ENCODE measurements at regions not wholly inside any gene's neighbourhood (a gene's known extent, or its start where the extent isn't known, plus 50 kb on each side); places are given as distances from the start of the nearest gene placed in this dataset.

- Histone ChIP-seq H3K36me3 (ENCODE audit: control insufficient read depth, insufficient read depth, low read length) (no peaks in the 10 kb centered on the region), H3K27ac (ENCODE audit: low read depth, low read length, severe bottlenecking) (no peak overlapping the region), H3K4me1 (ENCODE audit: control insufficient read depth, insufficient read depth, low read length, poor library complexity, severe bottlenecking) (peaks cover 6% of the 10 kb centered on the region), H3K9me3 (ENCODE audit: control insufficient read depth, low read length) (no peaks in the 10 kb centered on the region), H3K4me3 (ENCODE audit: extremely low read depth, insufficient read depth, low read length, poor library complexity, severe bottlenecking) (no peak overlapping the region)
- 80 to 100% methylated on average over 1 of the region's 3 CpGs for WGBS, 2 experiments (ENCODE audit: insufficient coverage in 2 of 2)
Observed at GRCh38 chr9:1222511-1222910, 172.4 kb downstream of the DMRT2 start.

- no peaks in the 10 kb centered on the region for H3K9me3 ChIP-seq (ENCODE audit: control insufficient read depth, low read length)
- H3K27ac ChIP-seq (ENCODE audit: low read depth, low read length, severe bottlenecking) = peak overlapping the region; percentile 73
- peaks cover 3% of the 10 kb centered on the region for H3K4me1 ChIP-seq (ENCODE audit: control insufficient read depth, insufficient read depth, low read length, poor library complexity, severe bottlenecking)
- no peak overlapping the region for H3K4me3 ChIP-seq (ENCODE audit: extremely low read depth, insufficient read depth, low read length, poor library complexity, severe bottlenecking)
- no peaks in the 10 kb centered on the region for H3K36me3 ChIP-seq (ENCODE audit: control insufficient read depth, insufficient read depth, low read length)
- WGBS, 2 experiments (ENCODE audit: insufficient coverage in 2 of 2) = 85 to 87% methylated on average over 9 to 10 of the region's 11 CpGs
Observed at GRCh38 chr9:1231998-1232919, 182.1 kb downstream of the DMRT2 start.

GRCh38 chr9:1233568-1233967, 183.4 kb downstream of the DMRT2 start:
- H3K36me3 ChIP-seq (ENCODE audit: control insufficient read depth, insufficient read depth, low read length) = no peaks in the 10 kb centered on the region
- no peak overlapping the region for H3K4me3 ChIP-seq (ENCODE audit: extremely low read depth, insufficient read depth, low read length, poor library complexity, severe bottlenecking)
- 100% methylated on average over 1 of the region's 2 CpGs; no CpG with 5 or more reads in 1 of the 2 experiments for WGBS, 2 experiments (ENCODE audit: insufficient coverage in 2 of 2)
- H3K9me3 ChIP-seq (ENCODE audit: control insufficient read depth, low read length) = no peaks in the 10 kb centered on the region
- H3K27ac ChIP-seq (ENCODE audit: low read depth, low read length, severe bottlenecking) = no peak overlapping the region
- H3K4me1 ChIP-seq (ENCODE audit: control insufficient read depth, insufficient read depth, low read length, poor library complexity, severe bottlenecking) = peaks cover 3% of the 10 kb centered on the region

GRCh38 chr9:1235650-1236049, 185.5 kb downstream of the DMRT2 start:
- peaks cover 3% of the 10 kb centered on the region for H3K4me1 ChIP-seq (ENCODE audit: control insufficient read depth, insufficient read depth, low read length, poor library complexity, severe bottlenecking)
- WGBS, 2 experiments (ENCODE audit: insufficient coverage in 2 of 2) = 72 to 77% methylated on average over 2 of the region's 4 CpGs
- no peak overlapping the region for H3K4me3 ChIP-seq (ENCODE audit: extremely low read depth, insufficient read depth, low read length, poor library complexity, severe bottlenecking)
- no peaks in the 10 kb centered on the region for H3K36me3 ChIP-seq (ENCODE audit: control insufficient read depth, insufficient read depth, low read length)
- H3K9me3 ChIP-seq (ENCODE audit: control insufficient read depth, low read length) = no peaks in the 10 kb centered on the region
- no peak overlapping the region for H3K27ac ChIP-seq (ENCODE audit: low read depth, low read length, severe bottlenecking)

- H3K4me3 ChIP-seq (ENCODE audit: extremely low read depth, insufficient read depth, low read length, poor library complexity, severe bottlenecking) = no peak overlapping the region
- H3K36me3 ChIP-seq (ENCODE audit: control insufficient read depth, insufficient read depth, low read length) = no peaks in the 10 kb centered on the region
- WGBS, 2 experiments (ENCODE audit: insufficient coverage in 2 of 2) = no CpG with 5 or more reads among the region's 2 CpGs
- H3K4me1 ChIP-seq (ENCODE audit: control insufficient read depth, insufficient read depth, low read length, poor library complexity, severe bottlenecking) = peaks cover 3% of the 10 kb centered on the region
- no peaks in the 10 kb centered on the region for H3K9me3 ChIP-seq (ENCODE audit: control insufficient read depth, low read length)
- no peak overlapping the region for H3K27ac ChIP-seq (ENCODE audit: low read depth, low read length, severe bottlenecking)
Observed at GRCh38 chr9:1236061-1236460, 185.9 kb downstream of the DMRT2 start.

GRCh38 chr9:1238407-1238806, 188.2 kb downstream of the DMRT2 start:
- Histone ChIP-seq H3K4me1 (ENCODE audit: control insufficient read depth, insufficient read depth, low read length, poor library complexity, severe bottlenecking) (no peaks in the 10 kb centered on the region), H3K9me3 (ENCODE audit: control insufficient read depth, low read length) (no peaks in the 10 kb centered on the region), H3K27ac (ENCODE audit: low read depth, low read length, severe bottlenecking) (no peak overlapping the region), H3K4me3 (ENCODE audit: extremely low read depth, insufficient read depth, low read length, poor library complexity, severe bottlenecking) (no peak overlapping the region), H3K36me3 (ENCODE audit: control insufficient read depth, insufficient read depth, low read length) (no peaks in the 10 kb centered on the region)
- WGBS, 2 experiments (ENCODE audit: insufficient coverage in 2 of 2) = 80 to 94% methylated on average over 3 of the region's 3 CpGs

- Histone ChIP-seq H3K27ac (ENCODE audit: low read depth, low read length, severe bottlenecking) (no peak overlapping the region), H3K9me3 (ENCODE audit: control insufficient read depth, low read length) (no peaks in the 10 kb centered on the region), H3K4me1 (ENCODE audit: control insufficient read depth, insufficient read depth, low read length, poor library complexity, severe bottlenecking) (no peaks in the 10 kb centered on the region), H3K36me3 (ENCODE audit: control insufficient read depth, insufficient read depth, low read length) (no peaks in the 10 kb centered on the region), H3K4me3 (ENCODE audit: extremely low read depth, insufficient read depth, low read length, poor library complexity, severe bottlenecking) (no peak overlapping the region)
- 84 to 100% methylated on average over 1 to 3 of the region's 3 CpGs for WGBS, 2 experiments (ENCODE audit: insufficient coverage in 2 of 2)
Observed at GRCh38 chr9:1248743-1249142, 198.6 kb downstream of the DMRT2 start.

GRCh38 chr9:1253064-1253979, 203.2 kb downstream of the DMRT2 start:
- Histone ChIP-seq H3K4me1 (ENCODE audit: control insufficient read depth, insufficient read depth, low read length, poor library complexity, severe bottlenecking) (no peaks in the 10 kb centered on the region), H3K36me3 (ENCODE audit: control insufficient read depth, insufficient read depth, low read length) (no peaks in the 10 kb centered on the region), H3K9me3 (ENCODE audit: control insufficient read depth, low read length) (no peaks in the 10 kb centered on the region), H3K27ac (ENCODE audit: low read depth, low read length, severe bottlenecking) (no peak overlapping the region), H3K4me3 (ENCODE audit: extremely low read depth, insufficient read depth, low read length, poor library complexity, severe bottlenecking) (no peak overlapping the region)
- 82 to 94% methylated on average over 8 to 9 of the region's 10 CpGs for WGBS, 2 experiments (ENCODE audit: insufficient coverage in 2 of 2)

- no peak overlapping the region for H3K27ac ChIP-seq (ENCODE audit: low read depth, low read length, severe bottlenecking)
- 50 to 60% methylated on average over 1 of the region's 5 CpGs for WGBS, 2 experiments (ENCODE audit: insufficient coverage in 2 of 2)
Observed at GRCh38 chr9:1254071-1254470, 203.9 kb downstream of the DMRT2 start.

GRCh38 chr9:1256178-1256577, 206.0 kb downstream of the DMRT2 start:
- H3K9me3 ChIP-seq (ENCODE audit: control insufficient read depth, low read length) = no peaks in the 10 kb centered on the region
- 93 to 98% methylated on average over 4 of the region's 6 CpGs for WGBS, 2 experiments (ENCODE audit: insufficient coverage in 2 of 2)
- no peak overlapping the region for H3K4me3 ChIP-seq (ENCODE audit: extremely low read depth, insufficient read depth, low read length, poor library complexity, severe bottlenecking)
- H3K36me3 ChIP-seq (ENCODE audit: control insufficient read depth, insufficient read depth, low read length) = no peaks in the 10 kb centered on the region
- H3K27ac ChIP-seq (ENCODE audit: low read depth, low read length, severe bottlenecking) = no peak overlapping the region
- H3K4me1 ChIP-seq (ENCODE audit: control insufficient read depth, insufficient read depth, low read length, poor library complexity, severe bottlenecking) = no peaks in the 10 kb centered on the region

More at GRCh38 chr9:1254071-1254470, 203.9 kb downstream of the DMRT2 start:
- Histone ChIP-seq H3K4me3 (ENCODE audit: extremely low read depth, insufficient read depth, low read length, poor library complexity, severe bottlenecking) (no peak overlapping the region), H3K4me1 (ENCODE audit: control insufficient read depth, insufficient read depth, low read length, poor library complexity, severe bottlenecking) (no peaks in the 10 kb centered on the region), H3K9me3 (ENCODE audit: control insufficient read depth, low read length) (no peaks in the 10 kb centered on the region), H3K36me3 (ENCODE audit: control insufficient read depth, insufficient read depth, low read length) (no peaks in the 10 kb centered on the region)

Data from mesodermal cell (in vitro differentiated cells).